22Rv1 (cell line): ENCODE measurements at regions not wholly inside any gene's neighbourhood (a gene's known extent, or its start where the extent isn't known, plus 50 kb on each side); places are given as distances from the start of the nearest gene placed in this dataset.

Source experiments
- CTCF ChIP-seq: fragments of 450-650 bp; IDR thresholded peaks from 2 replicates; pipeline ENCODE4 v1.5.1; 2017; ENCODE audit warnings: mild to moderate bottlenecking
- ZFX ChIP-seq: fragments of 450-650 bp; IDR thresholded peaks from 2 replicates; pipeline ENCODE4 v1.6.1; 2017; ENCODE audit warnings: antibody characterized with exemption, borderline replicate concordance

- no peak for TF ChIP-seq CTCF
- TF ChIP-seq ZFX: no peak
These were observed 172.5 kb downstream of the HTR1B start for GRCh38 chr6:77290798-77291197.
